Endodermal cell (in vitro differentiated cells): ENCODE measurements at regions not wholly inside any gene's neighbourhood (a gene's known extent, or its start where the extent isn't known, plus 50 kb on each side); places are given as distances from the start of the nearest gene placed in this dataset.

ENCODE experiments used
- DNase-seq: peaks from one replicate; pipeline ENCODE4 v3.0.0-alpha.2; 2017
- H3K27ac ChIP-seq: 2 replicates; pipeline ENCODE4 v1.5.1; 2013; ENCODE audit warnings: mild to moderate bottlenecking, low read depth, low read length, moderate library complexity
- H3K27me3 ChIP-seq: 2 replicates; pipeline ENCODE4 v1.6.1; 2013; ENCODE audit warnings: mild to moderate bottlenecking, low read length, moderate library complexity; ENCODE audit not compliant: insufficient read depth, control insufficient read depth, poor library complexity, severe bottlenecking
- H3K36me3 ChIP-seq: 2 replicates; pipeline ENCODE4 v1.7.0; 2013; ENCODE audit warnings: mild to moderate bottlenecking, low read length, moderate library complexity; ENCODE audit not compliant: control insufficient read depth, insufficient read depth
- H3K4me1 ChIP-seq: one replicate; pipeline ENCODE4 v1.7.0; 2013; ENCODE audit warnings: low read length; ENCODE audit not compliant: control insufficient read depth, insufficient read depth
- H3K4me3 ChIP-seq: 2 replicates; pipeline ENCODE4 v1.5.1; 2013; ENCODE audit warnings: mild to moderate bottlenecking, low read length, moderate library complexity
- H3K9ac ChIP-seq: 2 replicates; pipeline ENCODE4 v1.6.1; 2013; ENCODE audit warnings: mild to moderate bottlenecking, low read length, moderate library complexity; ENCODE audit not compliant: poor library complexity, severe bottlenecking; ENCODE audit errors: extremely low read depth
- H3K9me3 ChIP-seq: 2 replicates; pipeline ENCODE4 v1.6.1; 2013; ENCODE audit warnings: mild to moderate bottlenecking, low read length, moderate library complexity; ENCODE audit not compliant: control insufficient read depth
- H3K27ac Mint-ChIP-seq: 2 replicates; pipeline ENCODE4 v1.8.0; 2020; ENCODE audit warnings: mixed read lengths
- H3K27me3 Mint-ChIP-seq: 2 replicates; pipeline ENCODE4 v1.8.0; 2021; ENCODE audit warnings: mild to moderate bottlenecking, mixed read lengths; ENCODE audit not compliant: insufficient read depth
- H3K36me3 Mint-ChIP-seq: 2 replicates; pipeline ENCODE4 v1.8.0; 2020; ENCODE audit warnings: low read depth, mixed read lengths
- H3K4me1 Mint-ChIP-seq: 2 replicates; pipeline ENCODE4 v1.8.0; 2020; ENCODE audit warnings: mixed read lengths
- H3K4me3 Mint-ChIP-seq: 2 replicates; pipeline ENCODE4 v1.8.0; 2020; ENCODE audit warnings: mild to moderate bottlenecking, moderate library complexity, mixed read lengths
- H3K9me3 Mint-ChIP-seq: 2 replicates; pipeline ENCODE4 v1.8.0; 2020; ENCODE audit warnings: mild to moderate bottlenecking, mixed read lengths
- CTCF ChIP-seq: fragments of 200-600 bp; sonication (generic); conservative IDR thresholded peaks from 2 replicates; pipeline ENCODE4 v1.5.0; 2021; ENCODE audit warnings: antibody characterized with exemption, mild to moderate bottlenecking
- WGBS, 2 experiments: methylation state at CpG; one replicate each; pipeline versions ENCODE4 v1.1.5 to v1.1.7; 2013; ENCODE audit warnings: missing lambda C conversion rate in 2 of 2, mixed read lengths in 1 of 2; ENCODE audit not compliant: insufficient coverage in 1 of 2, insufficient read length in 1 of 2; 5-methylcytosine and 5-hydroxymethylcytosine counted together

DNA sequence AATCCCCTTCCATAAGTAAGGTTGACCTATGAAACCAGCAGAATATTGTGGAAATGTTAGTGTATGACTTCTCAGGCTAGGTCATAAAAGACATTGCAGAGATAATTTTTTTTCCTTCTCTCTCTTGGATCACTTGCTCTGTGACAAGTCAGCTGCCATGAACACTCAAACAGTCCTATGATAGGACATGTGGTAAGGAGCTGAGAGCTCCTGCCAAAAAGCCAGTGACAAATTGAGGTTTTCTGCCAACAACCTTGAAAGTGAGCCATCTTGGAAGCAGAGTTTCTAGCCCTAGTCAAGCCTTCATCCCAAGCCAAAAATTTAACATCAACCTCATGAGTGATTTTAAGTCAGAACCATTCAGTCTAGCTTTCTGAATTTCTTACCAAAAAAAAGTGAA, 270.9 kb upstream of the NBEA start:
- TF ChIP-seq CTCF = no peak
- Histone ChIP-seq H3K27me3 (no peaks in the 10 kb centered on the region), H3K9me3 (no peaks in the 10 kb centered on the region), H3K36me3 (no peaks in the 10 kb centered on the region), H3K4me3 (no peak overlapping the region), H3K9ac (no peak overlapping the region), H3K27ac (no peak overlapping the region), H3K4me1 (no peaks in the 10 kb centered on the region)
- Mint-ChIP-seq H3K4me1 (peaks cover 5% of the 10 kb centered on the region), H3K27ac (no peak overlapping the region), H3K9me3 (no peaks in the 10 kb centered on the region), H3K36me3 (no peaks in the 10 kb centered on the region), H3K27me3 (no peaks in the 10 kb centered on the region), H3K4me3 (no peak overlapping the region)
- no peak for DNase-seq

DNA sequence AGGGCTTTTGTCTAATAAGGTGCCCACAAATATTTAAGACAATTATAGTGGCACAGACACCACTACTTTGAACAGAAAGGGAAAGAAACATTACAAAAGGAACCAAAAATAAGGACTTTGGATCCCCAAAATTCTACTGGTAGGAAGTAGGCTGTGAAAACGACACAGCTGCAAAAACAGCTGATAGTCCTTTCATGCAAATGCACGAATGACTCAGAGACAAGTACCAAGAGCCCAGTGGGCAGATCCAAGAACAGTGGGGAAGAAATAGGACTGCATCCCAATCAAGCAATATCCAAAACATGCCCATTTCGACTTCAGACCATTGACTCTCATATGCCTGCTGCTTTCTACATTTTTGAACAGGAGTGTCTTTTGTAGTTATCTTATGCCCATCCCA, 269.4 kb upstream of the NBEA start:
- H3K36me3 ChIP-seq = no peaks in the 10 kb centered on the region
- H3K36me3 Mint-ChIP-seq = peaks cover 3% of the 10 kb centered on the region
- peak overlapping the region; percentile 20 for H3K27ac Mint-ChIP-seq
- H3K4me3 Mint-ChIP-seq = no peak overlapping the region
- H3K4me1 Mint-ChIP-seq = no peaks in the 10 kb centered on the region
- H3K27ac ChIP-seq = no peak overlapping the region
- no peak overlapping the region for H3K9ac ChIP-seq
- H3K9me3 Mint-ChIP-seq = peaks cover 3% of the 10 kb centered on the region
- no peaks in the 10 kb centered on the region for H3K9me3 ChIP-seq
- H3K4me3 ChIP-seq = no peak overlapping the region
- no peak for TF ChIP-seq CTCF
- H3K4me1 ChIP-seq = no peaks in the 10 kb centered on the region
- no peak for DNase-seq
- no peaks in the 10 kb centered on the region for H3K27me3 Mint-ChIP-seq
- 67 to 80% methylated on average over 3 of the region's 3 CpGs for WGBS, 2 experiments
- no peaks in the 10 kb centered on the region for H3K27me3 ChIP-seq

DNA sequence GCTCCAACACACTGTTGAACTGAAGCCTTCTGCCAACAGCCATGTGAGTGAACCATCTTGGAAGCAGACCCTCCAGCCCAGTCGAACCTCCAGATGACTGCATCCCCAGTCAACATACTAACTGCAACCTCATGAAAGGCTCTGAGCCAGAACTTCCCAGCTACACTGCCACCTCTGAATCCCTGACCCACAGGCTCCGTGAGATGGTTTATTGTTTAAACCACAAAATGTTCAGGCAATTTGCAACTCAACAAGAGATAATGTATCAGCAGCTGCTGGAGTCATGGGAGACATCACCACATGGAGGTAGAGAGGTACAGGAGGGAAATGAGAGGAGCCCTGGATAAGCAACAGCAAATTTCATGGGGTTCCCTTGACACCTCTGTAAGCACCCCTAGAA, 266.4 kb upstream of the NBEA start:
- no peak for DNase-seq
- Histone ChIP-seq H3K27me3 (no peaks in the 10 kb centered on the region), H3K9me3 (no peaks in the 10 kb centered on the region), H3K9ac (no peak overlapping the region), H3K4me3 (no peak overlapping the region), H3K27ac (no peak overlapping the region), H3K36me3 (no peaks in the 10 kb centered on the region), H3K4me1 (no peaks in the 10 kb centered on the region)
- H3K27ac Mint-ChIP-seq = no peak overlapping the region
- WGBS, 2 experiments = 80 to 93% methylated on average over 1 to 2 of the region's 2 CpGs
- H3K9me3 Mint-ChIP-seq = peaks cover 3% of the 10 kb centered on the region
- no peaks in the 10 kb centered on the region for H3K4me1 Mint-ChIP-seq
- TF ChIP-seq CTCF = no peak
- H3K36me3 Mint-ChIP-seq = peaks cover 3% of the 10 kb centered on the region
- no peak overlapping the region for H3K4me3 Mint-ChIP-seq
- no peaks in the 10 kb centered on the region for H3K27me3 Mint-ChIP-seq
